TTC549 (cell line): ENCODE measurements at regions not wholly inside any gene's neighbourhood (a gene's known extent, or its start where the extent isn't known, plus 50 kb on each side); places are given as distances from the start of the nearest gene placed in this dataset.
"Not testable (repeated sequence)": the region's sequence is repeated elsewhere in the genome, so short reads cannot be mapped to it uniquely, and the experiment has no call there.

Experiments used
- FAIRE-seq: peaks from 2 replicates; lab custom pipeline; 2012; peaks lifted over from hg19 to GRCh38; lab: Jason Lieb, UNC

DNA sequence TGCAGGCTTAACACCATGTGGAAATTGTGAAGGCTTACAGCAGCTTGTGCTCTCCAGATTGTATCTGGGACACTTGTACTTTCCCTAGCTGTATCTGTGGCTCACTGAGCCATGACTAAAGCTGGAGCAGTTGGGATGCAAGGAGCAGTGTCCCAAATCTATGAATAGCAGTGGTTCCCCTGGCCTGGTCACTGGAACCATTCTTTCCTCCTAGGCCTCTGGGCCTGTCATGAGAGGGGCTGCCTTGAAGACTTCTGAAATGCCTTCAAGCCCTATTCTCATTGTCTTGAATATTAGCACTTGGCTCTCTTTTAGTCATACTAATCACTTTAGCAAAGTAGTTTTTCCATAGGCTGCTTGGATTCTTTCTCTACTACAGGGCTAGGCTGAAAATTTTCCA is 186.8 kb upstream of the LRATD1 start:
- FAIRE-seq, result no peak

DNA sequence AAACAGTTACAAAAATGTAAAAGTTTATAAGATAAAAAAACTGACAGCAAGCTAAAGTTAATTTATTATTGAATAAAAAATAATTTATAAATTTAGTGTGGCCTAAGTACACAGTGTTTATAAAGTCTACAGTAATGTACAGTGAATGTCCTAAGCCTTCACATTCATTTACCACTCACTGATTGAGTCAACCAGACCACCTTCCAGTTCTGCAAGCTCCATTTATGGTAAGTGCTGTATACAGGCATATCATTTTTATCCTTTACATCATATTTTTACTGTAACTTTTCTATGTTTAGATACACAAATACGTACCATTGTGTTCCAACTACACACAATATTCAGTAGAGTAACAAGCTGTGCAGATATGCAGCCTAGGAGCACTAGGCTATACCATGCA is 184.2 kb upstream of the LRATD1 start:
- FAIRE-seq, result no peak

DNA sequence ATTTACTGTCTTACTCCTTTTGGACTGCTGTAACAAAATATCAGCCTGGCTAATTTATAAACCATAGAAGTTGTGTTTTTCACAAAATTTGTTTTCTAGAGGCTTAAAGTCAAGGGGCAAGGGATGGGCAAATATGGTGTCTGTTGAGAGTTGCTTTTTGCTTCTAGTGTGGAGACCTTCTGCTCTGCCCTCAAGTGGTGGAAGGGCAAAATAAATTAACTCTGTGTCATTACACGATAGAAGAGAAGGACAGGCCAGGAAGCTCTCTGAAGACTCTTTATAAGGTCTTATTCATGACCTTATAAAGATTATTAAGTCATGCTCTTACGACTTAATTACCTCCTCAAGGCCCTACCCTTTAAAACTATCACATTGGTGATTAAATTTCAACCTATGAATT is 181.2 kb upstream of the LRATD1 start:
- FAIRE-seq, result no peak

DNA sequence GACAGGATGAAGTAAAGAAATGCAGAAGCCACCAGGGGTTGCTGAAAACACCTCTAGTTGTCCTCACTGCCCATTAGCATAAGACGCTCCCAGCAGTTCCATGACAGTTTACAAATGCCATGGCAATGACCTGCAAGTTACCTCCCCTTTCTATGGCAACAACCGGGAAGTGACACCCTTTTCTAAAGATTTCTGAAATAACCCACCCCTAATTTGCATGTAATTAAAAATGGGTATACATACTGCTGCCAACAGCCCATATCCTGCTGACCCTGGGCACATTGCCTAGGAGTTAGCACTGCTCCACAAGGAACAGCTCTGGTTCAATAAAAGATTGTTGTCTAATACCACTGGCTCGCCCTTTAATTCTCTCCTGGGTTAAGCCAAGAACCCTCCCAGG is 178.3 kb upstream of the LRATD1 start:
- no peak for FAIRE-seq

DNA sequence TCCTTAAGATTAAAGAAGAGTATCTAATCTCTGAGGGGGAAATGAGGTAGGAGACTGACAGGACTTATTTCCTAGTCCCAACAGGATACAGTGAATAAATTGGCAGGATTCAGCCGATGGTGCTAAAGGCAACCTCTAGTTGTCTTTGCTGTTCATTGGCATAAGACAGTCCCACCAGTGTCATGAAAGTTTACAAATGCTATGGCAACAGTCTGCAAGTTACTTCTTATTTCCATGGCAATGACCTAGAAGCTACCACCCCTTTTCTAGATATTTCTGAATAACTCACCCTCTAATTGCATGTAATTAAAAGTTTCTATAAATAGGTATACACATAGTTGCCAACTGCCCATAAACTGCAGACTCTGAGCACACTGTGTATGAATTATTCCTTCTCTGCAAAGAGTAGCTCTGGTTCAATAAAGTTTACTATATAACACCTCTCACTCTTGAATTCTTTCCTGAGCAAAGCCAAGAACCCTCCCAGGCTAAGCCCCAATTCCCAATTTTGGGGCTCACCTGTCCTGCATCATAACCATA is 172.7 kb upstream of the LRATD1 start:
- FAIRE-seq, result no peak

DNA sequence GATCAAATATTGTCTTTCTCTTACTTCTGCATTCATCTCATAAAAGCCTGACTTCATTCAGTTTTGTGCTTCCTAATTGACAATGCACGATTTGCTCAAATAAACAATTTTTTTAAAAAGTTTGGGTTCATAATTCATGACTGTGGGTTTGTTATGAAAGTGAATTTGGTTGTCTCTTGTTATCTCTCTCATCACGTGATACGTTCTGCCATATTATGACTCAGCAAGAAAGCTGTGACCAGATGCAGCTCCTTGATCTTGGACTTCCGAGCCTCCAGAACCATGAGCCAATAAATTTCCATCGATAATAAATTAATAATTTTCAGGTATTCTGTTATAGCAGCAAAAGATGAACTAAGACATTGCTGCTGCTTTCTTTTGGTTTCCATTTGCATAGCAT is 156.5 kb upstream of the LRATD1 start:
- FAIRE-seq, result no peak

DNA sequence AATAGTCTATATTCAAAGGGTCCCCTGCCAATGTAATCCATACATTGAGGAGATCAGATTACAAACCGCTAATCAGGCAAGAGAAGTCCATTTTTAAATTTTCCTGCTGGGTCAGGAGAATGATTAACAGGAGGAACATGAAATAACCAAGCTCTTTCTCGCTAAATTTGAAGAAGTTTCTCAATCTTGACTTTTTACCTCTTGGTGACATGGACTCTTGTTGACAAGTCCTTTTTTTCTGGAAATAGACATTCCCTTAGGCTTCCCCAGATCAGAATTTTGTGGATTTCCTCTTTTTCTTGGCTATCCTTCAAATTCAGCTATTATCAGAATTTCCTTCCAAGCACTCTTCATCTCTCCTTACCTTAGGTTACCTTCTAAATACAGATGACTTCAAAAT is 153.0 kb upstream of the LRATD1 start:
- FAIRE-seq, result no peak

DNA sequence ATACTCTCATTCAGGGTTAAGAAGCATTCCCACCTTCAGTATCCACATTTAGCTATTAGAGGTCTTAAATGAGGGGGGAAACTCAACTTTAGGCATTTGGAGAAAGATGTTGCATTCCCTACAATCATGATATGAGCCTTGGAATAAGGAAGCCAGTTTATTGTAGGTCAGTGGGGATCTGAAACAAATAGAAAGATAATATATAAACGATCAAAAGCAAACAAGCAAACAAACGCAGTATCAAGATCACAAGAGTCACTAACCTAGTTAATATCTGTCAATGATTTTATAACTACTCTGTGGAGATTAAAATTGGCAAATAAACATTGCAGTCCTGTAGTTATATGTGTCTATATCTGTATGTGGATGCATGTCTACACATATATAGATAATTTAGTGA is 152.4 kb upstream of the LRATD1 start:
- no peak for FAIRE-seq

DNA sequence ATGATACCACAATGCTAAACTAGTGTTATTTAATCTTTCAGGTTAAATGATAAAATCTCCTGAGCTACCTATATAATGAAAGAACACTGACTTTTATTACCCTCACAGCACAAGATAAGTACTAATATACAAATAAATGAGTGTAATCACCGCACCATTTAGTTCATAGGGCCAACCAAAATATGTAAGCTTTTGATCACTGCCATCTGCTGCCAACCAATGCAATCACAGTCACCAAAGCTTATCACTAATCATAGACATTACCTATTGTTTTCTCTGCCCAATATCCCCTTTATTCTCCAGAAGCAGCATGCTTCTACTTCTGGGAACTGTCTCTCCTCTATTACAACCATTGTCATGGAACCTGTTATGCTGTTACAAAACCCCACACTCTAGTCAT is 151.6 kb upstream of the LRATD1 start:
- FAIRE-seq, result no peak

DNA sequence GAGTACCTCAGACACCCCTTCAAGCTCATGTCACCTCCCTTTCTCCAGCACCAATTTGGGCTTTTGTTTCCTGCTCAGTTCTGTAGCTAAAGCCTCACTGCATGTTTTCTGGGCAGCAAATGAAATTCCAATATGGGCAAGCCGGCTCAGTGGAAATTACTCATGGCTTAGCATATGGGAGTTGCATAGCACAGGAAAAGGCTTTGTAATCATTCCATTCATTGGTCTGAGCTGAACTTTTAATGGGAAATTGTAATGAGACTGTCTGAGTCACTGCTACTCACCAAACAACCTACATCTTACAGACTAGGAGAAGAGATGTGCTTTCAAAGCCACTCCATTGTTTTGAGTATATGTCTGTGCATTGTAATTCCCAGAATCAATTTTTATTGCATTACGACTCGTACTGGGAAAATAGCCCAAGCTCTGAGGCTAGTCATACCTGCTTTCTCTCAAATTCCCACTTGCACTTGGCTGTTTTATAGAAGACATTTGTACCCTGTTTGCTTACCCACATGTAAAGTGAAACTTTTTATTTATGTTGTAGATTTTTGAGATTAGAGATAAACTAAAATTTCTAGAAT is 139.5 kb upstream of the LRATD1 start:
- FAIRE-seq, result no peak

DNA sequence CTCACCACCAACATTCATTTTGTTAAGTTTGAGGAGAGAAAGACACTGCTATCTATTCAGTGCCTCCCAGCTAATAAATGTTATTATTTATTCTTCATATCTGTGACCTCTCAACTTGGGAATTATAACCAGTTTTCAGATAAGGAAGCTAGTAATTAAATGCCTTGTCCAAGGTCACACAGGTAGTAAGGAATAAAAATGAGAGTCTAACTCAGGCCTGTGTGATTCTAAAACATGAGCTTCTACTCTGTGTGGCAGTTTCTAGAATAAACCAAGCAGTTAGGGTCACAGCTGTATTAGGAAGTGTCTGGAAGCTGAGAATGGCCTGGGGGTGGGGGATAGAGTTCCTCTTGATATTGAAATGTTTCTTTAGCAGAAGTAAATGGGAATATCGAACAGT is 137.8 kb upstream of the LRATD1 start:
- no peak for FAIRE-seq

DNA sequence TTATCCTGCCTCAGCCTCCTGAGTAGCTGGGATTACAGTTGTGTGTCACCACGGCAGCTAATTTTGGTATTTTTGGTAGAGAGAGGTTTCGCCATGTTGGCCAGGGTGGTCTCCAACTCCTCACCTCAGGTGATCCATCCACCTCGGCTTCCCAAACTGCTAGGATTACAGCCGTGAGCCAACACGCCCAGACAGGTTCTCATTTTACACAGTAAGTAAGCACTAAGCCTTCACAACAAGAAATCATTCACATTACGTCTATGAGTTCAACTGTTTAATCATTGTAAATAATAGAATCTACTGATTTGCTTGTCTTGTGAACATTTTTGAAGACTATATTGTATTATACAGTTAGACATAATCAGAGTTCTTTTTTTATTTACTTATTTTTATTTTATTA is 131.5 kb upstream of the LRATD1 start:
- FAIRE-seq, result no peak

DNA sequence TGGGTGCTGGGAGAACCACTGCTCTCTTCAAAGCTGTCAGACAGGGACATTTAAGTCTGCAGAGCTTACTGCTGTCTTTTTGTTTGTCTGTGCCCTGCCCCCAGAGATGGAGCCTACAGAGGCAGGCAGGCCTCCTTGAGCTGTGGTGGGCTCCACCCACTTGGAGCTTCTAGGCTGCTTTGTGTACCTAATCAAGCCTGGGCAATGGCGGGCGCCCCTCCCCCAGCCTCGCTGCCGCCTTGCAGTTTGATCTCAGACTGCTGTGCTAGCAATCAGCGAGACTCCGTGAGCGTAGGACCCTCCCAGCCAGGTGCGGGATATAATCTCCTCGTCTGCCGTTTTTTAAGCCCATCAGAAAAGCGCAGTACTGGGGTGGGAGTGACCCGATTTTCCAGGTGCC is 125.6 kb upstream of the LRATD1 start:
- FAIRE-seq, result not testable (repeated sequence)

DNA sequence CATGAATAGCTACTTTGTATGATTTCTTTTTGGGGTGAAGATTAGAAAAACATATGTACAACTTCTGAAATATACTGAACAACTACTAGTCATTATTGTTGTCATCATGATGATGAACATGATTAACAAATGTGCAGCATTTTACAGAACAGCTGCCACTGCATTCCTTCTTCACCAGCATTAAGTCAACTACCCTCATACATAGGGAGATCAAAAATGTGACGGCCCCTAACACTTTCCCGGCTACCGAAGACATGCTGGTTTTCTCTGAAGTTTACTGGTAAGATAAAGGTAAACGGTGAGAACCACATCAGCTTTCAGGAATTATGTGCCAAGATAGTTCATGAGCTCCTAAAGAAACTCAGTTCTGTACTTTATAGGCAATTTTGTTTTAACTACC is 121.0 kb upstream of the LRATD1 start:
- no peak for FAIRE-seq

DNA sequence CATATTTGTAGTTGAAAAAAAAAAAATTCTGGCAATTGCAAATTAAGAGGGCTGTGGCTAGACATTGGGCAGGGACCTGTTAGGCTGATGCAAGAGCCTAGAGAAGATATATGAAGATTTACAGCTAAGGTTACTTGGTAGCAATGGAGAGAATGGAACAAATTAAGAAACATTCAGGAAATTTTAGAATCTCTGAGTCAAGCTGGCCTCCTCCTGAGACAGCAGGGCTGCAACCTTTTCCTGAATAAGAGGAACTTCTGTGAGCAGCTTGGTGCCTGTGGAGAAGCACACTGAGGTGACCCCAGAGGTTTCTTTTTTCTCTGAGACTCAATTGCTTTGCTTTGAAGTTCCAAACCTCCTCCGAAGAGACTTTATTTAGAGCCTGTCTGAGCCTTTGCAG is 118.6 kb upstream of the LRATD1 start:
- no peak for FAIRE-seq

DNA sequence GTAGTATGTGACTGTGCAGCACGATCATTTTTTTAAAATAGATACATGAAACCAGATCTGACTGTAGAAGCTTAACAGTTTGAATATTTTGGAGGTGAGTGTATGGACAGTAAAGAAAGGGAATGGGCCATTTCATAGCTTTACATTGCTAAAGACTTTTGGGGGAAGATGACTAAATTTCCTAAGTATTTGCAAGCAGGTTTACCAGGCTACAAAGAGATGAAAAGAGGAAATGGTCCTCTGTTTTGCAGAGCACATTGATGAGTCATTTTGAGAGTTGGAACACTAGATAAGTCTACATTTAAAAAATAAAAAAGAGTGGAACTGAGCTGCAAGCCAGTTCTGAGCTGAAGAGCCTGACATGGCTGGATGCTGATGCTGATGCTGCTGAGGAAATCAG is 115.7 kb upstream of the LRATD1 start:
- FAIRE-seq, result no peak

DNA sequence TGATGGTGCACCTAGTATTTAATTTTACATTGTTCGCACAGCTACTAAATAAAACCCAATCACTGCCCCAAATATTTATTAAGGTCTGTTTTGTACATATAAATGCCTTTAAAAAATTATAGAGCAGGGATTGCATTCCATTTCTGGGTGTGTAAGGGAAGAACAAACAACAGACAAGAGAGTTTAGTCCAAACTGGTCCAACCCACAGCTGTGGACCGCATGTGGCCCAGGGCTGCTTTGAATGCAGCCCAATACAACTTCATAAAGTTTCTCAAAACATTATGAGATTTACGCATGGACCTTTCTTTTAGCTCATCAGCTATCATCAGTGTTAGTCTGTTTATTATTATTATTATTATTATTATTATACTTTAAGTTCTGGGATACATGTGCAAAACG is 114.8 kb upstream of the LRATD1 start:
- FAIRE-seq, result no peak

DNA sequence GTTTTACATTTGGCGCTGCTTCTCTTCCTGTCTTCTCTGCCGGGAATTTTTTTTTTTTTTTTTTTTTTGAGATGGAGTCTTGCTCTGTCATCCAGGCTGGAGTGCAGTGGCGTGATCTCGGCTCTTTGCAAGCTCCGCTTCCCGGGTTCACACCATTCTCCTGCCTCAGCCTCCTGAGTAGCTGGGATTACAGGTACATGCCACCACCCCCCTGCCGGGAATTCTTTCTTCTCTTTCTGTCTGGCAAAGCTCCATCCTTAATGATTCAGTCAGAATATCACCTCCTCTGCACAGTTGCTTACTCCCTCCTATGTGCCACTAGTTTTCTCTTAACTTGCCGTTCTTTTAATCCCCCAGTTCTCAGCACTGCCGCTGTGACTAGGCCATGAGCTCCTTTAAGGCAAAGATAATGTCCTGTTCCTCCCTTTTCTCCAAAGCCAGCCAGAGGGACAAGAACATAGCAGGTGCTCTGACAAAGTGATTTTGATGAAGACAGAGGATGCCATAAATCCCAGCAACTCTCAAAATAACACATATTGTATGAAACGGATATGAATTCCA is 112.1 kb upstream of the LRATD1 start:
- no peak for FAIRE-seq

DNA sequence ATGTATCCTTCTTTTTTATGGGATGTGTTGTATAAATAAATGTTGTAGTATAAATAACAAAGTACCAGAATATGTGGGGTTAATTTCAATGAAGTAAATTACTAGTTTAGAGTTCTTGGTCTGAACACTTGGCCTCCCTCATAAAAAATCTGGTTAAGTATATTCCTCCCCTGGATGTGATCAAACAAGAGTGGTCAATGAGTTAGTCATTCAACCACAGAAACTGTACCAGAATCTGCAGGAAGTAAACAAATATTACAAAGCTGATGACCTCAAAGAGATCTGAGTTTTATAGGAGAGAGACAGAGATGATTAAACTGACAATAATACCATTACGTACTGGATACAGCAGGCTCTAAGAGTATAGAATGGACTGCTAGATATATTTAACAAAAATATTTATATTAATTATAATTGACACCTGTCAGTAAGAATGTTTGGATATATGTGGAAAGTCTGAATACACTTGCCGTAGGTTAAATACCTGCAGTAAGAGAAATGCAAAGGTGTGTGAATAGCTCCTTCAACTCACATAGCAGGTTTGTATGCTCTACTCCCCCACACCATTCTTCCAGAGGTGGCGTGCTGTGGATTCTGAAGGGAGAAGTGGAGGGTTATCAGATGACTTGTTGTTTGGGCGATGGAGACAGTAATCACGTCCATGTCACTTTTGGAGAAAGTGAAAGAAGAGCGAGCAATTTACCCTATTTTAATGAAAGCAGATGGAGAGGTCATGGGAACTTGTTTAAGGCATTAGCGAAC is 108.3 kb upstream of the LRATD1 start:
- FAIRE-seq, result no peak

DNA sequence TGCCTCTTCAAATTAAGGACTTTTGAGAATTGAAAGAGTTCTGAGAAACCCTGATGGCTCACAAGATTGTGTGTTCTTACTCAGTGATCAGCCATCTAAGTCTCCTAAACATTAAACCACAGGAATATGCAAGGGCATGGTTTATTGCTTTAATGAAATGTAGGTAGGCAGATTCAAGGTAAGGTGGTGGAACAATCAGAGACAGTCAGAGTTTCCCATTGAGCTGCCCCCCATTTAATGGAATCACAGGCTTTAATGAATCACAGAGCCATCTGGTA is 107.8 kb upstream of the LRATD1 start:
- no peak for FAIRE-seq

DNA sequence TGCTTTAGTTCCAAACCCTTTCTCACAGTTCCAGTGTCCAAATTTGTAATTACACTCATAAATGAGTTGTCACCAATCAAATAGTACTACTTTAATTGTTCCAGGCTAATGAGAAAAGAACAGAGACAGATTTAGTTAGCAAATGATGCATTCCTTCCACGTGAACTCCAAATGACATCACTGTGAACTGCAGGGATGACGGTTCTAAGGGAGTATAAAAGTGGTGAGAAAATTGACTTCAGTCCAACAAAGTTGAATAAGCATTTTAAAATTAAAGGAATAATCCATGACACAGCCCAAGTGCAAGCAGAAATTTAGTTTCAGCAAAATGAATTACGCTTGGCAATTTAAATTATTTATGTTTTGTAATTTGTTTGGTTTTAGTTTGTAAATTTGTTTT is 102.0 kb upstream of the LRATD1 start:
- no peak for FAIRE-seq

DNA sequence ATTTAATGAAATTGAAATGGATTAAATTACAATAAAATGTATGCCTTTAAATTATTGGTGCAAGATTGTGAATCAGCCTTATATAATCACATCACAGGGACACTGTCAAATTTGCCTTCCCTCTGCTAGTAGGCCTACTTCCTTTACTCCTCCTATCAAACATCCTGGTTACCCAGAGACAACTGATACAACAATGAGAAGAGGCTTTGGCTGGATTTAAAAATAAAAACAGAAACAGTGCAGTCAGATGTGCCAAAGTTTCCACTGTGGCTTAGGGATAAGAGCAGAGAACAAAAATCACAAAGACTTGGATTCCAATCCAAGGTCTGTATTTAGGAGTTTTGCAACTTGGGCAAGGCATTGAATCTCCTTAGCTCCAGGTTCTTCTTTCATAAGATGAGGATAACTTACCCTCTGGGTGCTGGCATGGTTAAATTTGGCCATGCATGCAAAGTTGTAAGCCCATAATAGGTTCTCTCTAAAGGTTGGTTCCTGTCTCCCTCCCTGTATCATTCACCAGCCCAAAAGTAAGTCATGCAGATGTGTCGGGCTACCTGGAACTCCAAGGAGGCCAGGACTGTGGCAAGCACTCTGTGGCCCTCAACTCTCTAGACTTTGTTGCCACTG is 99.3 kb upstream of the LRATD1 start:
- FAIRE-seq, result no peak

DNA sequence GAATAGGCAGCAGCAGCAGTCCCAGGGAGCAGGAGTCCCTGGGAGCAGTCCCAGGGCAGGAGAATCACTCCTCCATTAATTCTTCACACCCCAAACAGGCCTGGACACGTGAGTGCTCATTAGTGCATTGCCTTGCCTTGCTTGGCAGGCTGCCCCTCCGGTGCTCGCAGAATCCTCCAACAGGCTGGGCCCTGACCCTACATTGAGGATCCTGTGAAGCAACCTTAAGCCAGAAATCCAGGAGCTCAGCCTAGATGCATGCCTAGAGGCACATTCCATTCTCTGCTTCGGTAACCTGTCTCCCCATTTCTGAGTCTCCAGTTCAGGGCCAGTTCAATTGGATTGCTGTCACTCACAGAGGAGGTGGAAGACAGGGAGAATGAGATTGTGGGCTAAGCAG is 97.4 kb upstream of the LRATD1 start:
- FAIRE-seq, result no peak

DNA sequence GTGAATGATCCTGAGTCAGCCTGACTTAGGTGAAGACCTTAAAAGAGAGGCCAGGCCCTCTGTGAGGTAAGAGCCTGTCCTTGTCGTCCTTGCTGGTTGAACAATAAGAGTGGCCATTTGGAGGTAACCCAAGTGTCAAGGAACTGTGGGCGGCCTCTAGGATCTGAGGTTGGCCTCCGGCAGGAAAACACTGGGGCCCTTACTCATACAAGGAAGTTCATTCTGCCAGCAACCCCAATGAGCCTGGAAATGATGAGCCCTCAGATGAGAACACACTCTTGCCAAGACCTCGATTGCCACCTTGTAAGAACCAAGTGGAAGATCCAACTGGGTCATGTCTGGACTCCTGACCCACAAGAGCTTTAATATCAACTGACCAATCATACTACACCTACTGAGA is 95.5 kb upstream of the LRATD1 start:
- FAIRE-seq, result no peak
